K562 (cell line): ENCODE measurements at regions not wholly inside any gene's neighbourhood (a gene's known extent, or its start where the extent isn't known, plus 50 kb on each side); places are given as distances from the start of the nearest gene placed in this dataset.

ENCODE experiments used
- NCOA1 ChIP-seq: fragments of 450-650 bp; IDR thresholded peaks from 2 replicates; pipeline ENCODE4 v1.6.1; 2016; ENCODE audit warnings: low read depth
- NFIX ChIP-seq: fragments of 250-450 bp; sonication (Bioruptor Pico); IDR thresholded peaks from 2 replicates; pipeline ENCODE4 v1.4.0; 2020; ENCODE audit warnings: low read depth, mild to moderate bottlenecking, moderate library complexity
- PHF8 ChIP-seq: fragments of 200-600 bp; sonication (generic); IDR thresholded peaks from 2 replicates; pipeline ENCODE4 v1.6.1; 2012; ENCODE audit warnings: mixed run types, mild to moderate bottlenecking, inconsistent platforms, low read length, moderate library complexity, borderline replicate concordance
- SFPQ ChIP-seq: fragments of 200-400 bp; formaldehyde crosslinking; IDR thresholded peaks from 2 replicates; pipeline ENCODE4 v1.6.1; 2017; ENCODE audit warnings: mild to moderate bottlenecking, low read depth, low read length, moderate library complexity
- STAT6 ChIP-seq: sonication (generic); formaldehyde crosslinking; IDR thresholded peaks from 2 replicates; pipeline ENCODE4 v1.8.1; 2023; ENCODE audit warnings: mild to moderate bottlenecking, missing genetic modification reagents

- TF ChIP-seq STAT6 (CRISPR knock-in tag) (no peak), SFPQ (no peak), PHF8 (no peak), NCOA1 (no peak), NFIX (no peak)
Observed at GRCh38 chr7:66741-67140, 125.6 kb upstream of the FAM20C start (continued).
